Transverse colon (tissue), 4 donors: ENCODE measurements at regions not wholly inside any gene's neighbourhood (a gene's known extent, or its start where the extent isn't known, plus 50 kb on each side); places are given as distances from the start of the nearest gene placed in this dataset.

Experiments
- DNase-seq: peaks from one replicate; pipeline ENCODE4 v3.0.0-alpha.2; 2019
- H3K27ac ChIP-seq, 4 donors: fragments of 200-600 bp; sonication (generic); 2 replicates each; pipeline ENCODE4 v1.5.1; 2016 to 2018; ENCODE audit warnings: inconsistent platforms in 4 of 4
- H3K27me3 ChIP-seq: fragments of 200-600 bp; sonication (generic); 2 replicates; pipeline ENCODE4 v1.5.1; 2017; ENCODE audit warnings: inconsistent platforms
- H3K36me3 ChIP-seq, 4 donors: fragments of 200-600 bp; sonication (generic); 2 replicates each; pipeline ENCODE4 v1.5.1; 2017 to 2019; ENCODE audit warnings: inconsistent platforms in 4 of 4
- H3K4me1 ChIP-seq, 4 donors: fragments of 200-600 bp; sonication (generic); 2 replicates each; pipeline ENCODE4 v1.5.1; 2017 to 2020; ENCODE audit warnings: inconsistent platforms in 4 of 4
- H3K4me3 ChIP-seq, 4 donors: fragments of 200-600 bp; sonication (generic); 1 replicate in 1 of 4; 2 replicates in 3 of 4; pipeline versions ENCODE4 v1.5.1 to v1.6.1; 2017 to 2019; ENCODE audit warnings: inconsistent platforms in 4 of 4
- H3K9me3 ChIP-seq, 2 donors: fragments of 200-600 bp; sonication (generic); 2 replicates each; pipeline ENCODE4 v1.5.1; 2017 to 2019; ENCODE audit warnings: inconsistent platforms in 2 of 2
- CTCF ChIP-seq, 5 experiments: fragments of 200-600 bp in 3 of 5; fragments of 450-650 bp in 2 of 5; sonication (generic) in 3 of 5; IDR thresholded peaks; 1 replicate in 2 of 5; 2 replicates in 3 of 5; pipeline ENCODE4 v1.5.1; 2016 to 2017; ENCODE audit warnings: antibody characterized with exemption in 5 of 5, inconsistent platforms in 3 of 5, mild to moderate bottlenecking in 2 of 5, moderate library complexity in 1 of 5
- EP300 ChIP-seq: sonication (generic); formaldehyde crosslinking; IDR thresholded peaks from one replicate; pipeline ENCODE4 v1.6.1; 2017; ENCODE audit warnings: antibody characterized with exemption, low read depth
- POLR2A ChIP-seq: fragments of 450-650 bp; IDR thresholded peaks from one replicate; pipeline ENCODE4 v1.6.1; 2016; ENCODE audit warnings: antibody characterized with exemption, mild to moderate bottlenecking, moderate library complexity
- POLR2AphosphoS5 ChIP-seq, 3 donors: sonication (generic); formaldehyde crosslinking; IDR thresholded peaks; one replicate each; pipeline ENCODE4 v1.6.1; 2016; ENCODE audit warnings: antibody characterized with exemption in 3 of 3
- WGBS, 2 donors: methylation state at CpG; one replicate each; pipeline ENCODE4 v1.1.5; 2018; ENCODE audit warnings: low coverage in 1 of 2; 5-methylcytosine and 5-hydroxymethylcytosine counted together
- in situ Hi-C, 4 donors: fragments of 200-750 bp; cut with MboI; loops; one replicate each; pipeline versions ENCODE4 v1.15.0 to v1.15.1; 2017; ENCODE audit warnings: low sequenced_read_pairs in 3 of 4, low pct_ligation_motif_present in 1 of 4, low pct_unique_long_range_greater_than_20kb in 1 of 4
- intact Hi-C: fragments of 100-400 bp; cut with DNase I; formaldehyde crosslinking; loops from one replicate; pipeline ENCODE4 v1.15.1; 2023; ENCODE audit warnings: low total_unique reads

GRCh38 chr6:92757925-92758324, 661.4 kb downstream of the EPHA7 start:
- TF ChIP-seq POLR2A (no peak), POLR2AphosphoS5 (IDR thresholded peaks at IDR 0.05) (no peak), EP300 (no peak), CTCF (IDR thresholded peaks at IDR 0.05) (no peak)
- Histone ChIP-seq H3K4me1 (peaks cover 0 to 7% (median 0%) of the 10 kb centered on the region in 4 donors), H3K27me3 (no peaks in the 10 kb centered on the region), H3K27ac (no peak overlapping the region), H3K36me3 (no peaks in the 10 kb centered on the region), H3K4me3 (no peak overlapping the region), H3K9me3 (peaks cover 1% of the 10 kb centered on the region in 2 donors)
- WGBS, 2 donors, result 53 to 61% methylated on average over 4 of the region's 4 CpGs
- in situ Hi-C loops (no loop called here), intact Hi-C loops (loop anchor here (5.0 kb wide), 1 partner anchor 1044 kb away; no protein-coding TSS in a partner anchor)
- no peak for DNase-seq

- Histone ChIP-seq H3K36me3 (no peaks in the 10 kb centered on the region), H3K4me1 (no peaks in the 10 kb centered on the region), H3K27me3 (no peaks in the 10 kb centered on the region), H3K27ac (no peak overlapping the region), H3K9me3 (peaks cover 11 to 12% of the 10 kb centered on the region in 2 donors), H3K4me3 (no peak overlapping the region)
- WGBS, 2 donors, result 82 to 84% methylated on average over 4 of the region's 4 CpGs
- TF ChIP-seq EP300, result no peak
- in situ Hi-C loops (no loop called here), intact Hi-C loops (loop anchor here (5.0 kb wide), 1 partner anchor 1045 kb away; no protein-coding TSS in a partner anchor)
- DNase-seq, result no peak
Measured at GRCh38 chr6:92756912-92757311, 662.4 kb downstream of the EPHA7 start.

GRCh38 chr6:92753956-92754355, 665.4 kb downstream of the EPHA7 start:
- WGBS, 2 donors, result 85 to 93% methylated on average over 3 to 4 of the region's 4 CpGs
- Histone ChIP-seq H3K4me3 (no peak overlapping the region), H3K9me3 (peaks cover 12 to 14% of the 10 kb centered on the region in 2 donors), H3K27ac (no peak overlapping the region), H3K4me1 (no peaks in the 10 kb centered on the region), H3K27me3 (no peaks in the 10 kb centered on the region), H3K36me3 (no peaks in the 10 kb centered on the region)
- TF ChIP-seq CTCF (IDR thresholded peaks at IDR 0.05) (no peak), POLR2A (no peak), POLR2AphosphoS5 (IDR thresholded peaks at IDR 0.05) (no peak), EP300 (no peak)
- no peak for DNase-seq
- intact Hi-C loops, result no loop called here
- in situ Hi-C loops, result no loop called here

GRCh38 chr6:92752114-92752513, 667.2 kb downstream of the EPHA7 start:
- TF ChIP-seq POLR2AphosphoS5 (IDR thresholded peaks at IDR 0.05), result no peak
- no peak for TF ChIP-seq CTCF (IDR thresholded peaks at IDR 0.05)
- TF ChIP-seq POLR2A, result no peak
- no peak for TF ChIP-seq EP300
- no peaks in the 10 kb centered on the region for H3K4me1 ChIP-seq
- H3K27ac ChIP-seq, result no peak overlapping the region
- H3K27me3 ChIP-seq, result no peaks in the 10 kb centered on the region
- intact Hi-C loops, result no loop called here
- peaks cover 12 to 14% of the 10 kb centered on the region in 2 donors for H3K9me3 ChIP-seq
- DNase-seq, result no peak
- no peak overlapping the region for H3K4me3 ChIP-seq
- H3K36me3 ChIP-seq, result no peaks in the 10 kb centered on the region
- in situ Hi-C loops, result no loop called here

GRCh38 chr6:92748131-92748530, 671.2 kb downstream of the EPHA7 start:
- H3K36me3 ChIP-seq, result no peaks in the 10 kb centered on the region
- H3K27me3 ChIP-seq, result no peaks in the 10 kb centered on the region
- H3K4me3 ChIP-seq, result no peak overlapping the region
- in situ Hi-C loops, result no loop called here
- no peak for DNase-seq
- no peak overlapping the region for H3K27ac ChIP-seq
- intact Hi-C loops, result no loop called here
- H3K4me1 ChIP-seq, result no peaks in the 10 kb centered on the region
- TF ChIP-seq POLR2A (no peak), POLR2AphosphoS5 (IDR thresholded peaks at IDR 0.05) (no peak), EP300 (no peak), CTCF (IDR thresholded peaks at IDR 0.05) (no peak)
- 81 to 100% methylated on average over 1 of the region's 1 CpG for WGBS, 2 donors
- peaks cover 12 to 14% of the 10 kb centered on the region in 2 donors for H3K9me3 ChIP-seq
